GM21515 (cell line): ENCODE measurements at regions not wholly inside any gene's neighbourhood (a gene's known extent, or its start where the extent isn't known, plus 50 kb on each side); places are given as distances from the start of the nearest gene placed in this dataset.

Experiments used
- ATAC-seq: cut with Tn5 transposase; IDR thresholded peaks from one replicate; pipeline ENCODE4 v1.9.1; 2021; ENCODE audit not compliant: unreplicated experiment

DNA sequence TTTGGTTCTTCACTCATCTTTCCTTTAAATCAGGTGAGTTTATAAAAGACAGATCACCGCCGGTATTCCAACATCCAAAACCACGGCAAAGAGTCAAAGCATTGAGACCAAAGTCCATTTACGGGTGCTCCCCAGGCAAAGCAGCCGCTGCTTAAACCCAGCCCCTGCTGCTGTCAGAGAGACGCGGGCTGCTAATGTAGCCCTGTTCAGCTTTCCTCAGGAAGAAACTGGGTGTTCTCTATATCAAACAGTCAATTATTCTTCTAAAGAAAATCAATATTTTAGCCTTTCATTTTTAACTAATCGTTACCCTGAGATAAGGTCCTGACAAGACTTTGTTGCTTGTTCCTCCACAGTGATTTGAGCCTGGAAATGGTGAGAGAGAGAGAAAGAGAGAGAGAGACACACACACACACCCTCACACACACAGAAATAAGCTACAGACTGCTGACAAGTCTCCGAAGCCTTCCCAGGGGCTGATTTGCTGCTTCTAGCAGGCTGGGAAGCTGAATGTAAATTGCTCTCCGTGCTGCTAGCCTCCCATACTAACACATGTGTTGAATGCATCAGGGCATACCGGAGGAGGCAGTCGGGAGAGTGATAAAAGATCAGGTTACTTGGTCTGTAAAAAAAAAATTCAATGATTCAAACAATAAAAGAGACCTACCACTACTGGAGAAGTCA is 183.0 kb upstream of the ANK3 start:
- no peak for ATAC-seq

DNA sequence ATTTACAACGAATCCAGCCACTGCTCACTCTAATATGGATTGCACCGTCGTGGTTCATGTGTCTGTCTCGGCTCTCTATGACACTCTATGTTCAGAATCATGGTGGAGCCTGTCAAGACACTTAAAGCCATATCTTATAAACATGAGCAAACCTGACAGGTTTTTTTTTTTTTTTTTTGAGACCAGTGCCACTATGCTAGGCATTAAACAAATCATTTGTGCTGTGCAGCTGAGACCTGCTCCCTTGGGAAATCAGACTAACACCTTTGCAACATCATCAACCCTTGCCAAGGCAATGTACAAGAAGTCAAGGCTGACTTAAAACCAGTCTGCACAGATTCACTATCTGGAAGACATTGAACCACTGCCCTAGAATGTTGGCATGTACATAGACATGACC is 181.2 kb upstream of the ANK3 start:
- ATAC-seq = no peak

DNA sequence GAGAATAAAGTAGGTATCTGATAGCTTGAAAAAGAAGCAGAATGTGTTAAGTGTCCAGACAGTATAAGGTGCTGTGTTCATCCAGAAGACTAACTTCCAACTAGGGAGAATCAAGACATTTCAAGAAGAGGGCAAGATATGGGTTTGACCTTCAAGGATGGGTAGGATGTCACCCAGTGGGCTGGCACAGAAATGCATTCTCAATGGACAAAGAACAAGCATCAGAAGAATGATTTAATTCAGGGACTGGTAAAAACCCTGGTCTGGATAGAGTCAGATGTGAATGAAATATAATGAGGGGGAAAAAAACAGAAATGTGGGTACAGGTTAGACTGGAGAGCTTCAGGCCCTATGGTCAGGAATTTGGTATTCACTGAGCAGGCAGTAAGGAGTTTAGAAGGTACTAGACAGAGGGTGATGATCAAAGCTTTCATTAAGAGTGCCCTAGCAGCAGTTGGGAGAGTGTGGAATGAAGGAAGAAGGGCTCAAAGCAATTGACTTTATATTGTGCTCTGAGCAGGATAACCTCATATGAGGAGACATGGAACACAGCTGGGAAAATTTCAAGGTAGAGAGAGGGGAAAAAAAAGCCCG is 180.7 kb upstream of the ANK3 start:
- ATAC-seq = no peak

DNA sequence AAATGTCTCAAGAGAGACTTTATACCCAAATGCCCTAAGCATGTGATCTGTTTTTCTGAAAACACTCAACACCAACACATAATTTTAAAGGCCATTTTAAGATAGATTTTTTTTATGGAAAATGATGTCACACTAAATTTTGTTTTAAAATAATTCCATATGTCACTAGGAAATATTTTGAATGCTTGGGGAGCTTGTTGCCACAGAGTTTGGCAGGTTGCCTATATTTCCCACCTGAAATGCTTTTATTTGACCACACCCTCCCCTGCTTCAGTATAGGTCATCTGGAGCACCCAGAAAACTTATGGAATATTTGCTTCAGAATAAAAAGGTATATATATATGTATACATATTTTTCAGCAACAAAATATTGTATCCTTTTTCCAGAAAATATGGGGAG is 180.0 kb upstream of the ANK3 start:
- no peak for ATAC-seq

DNA sequence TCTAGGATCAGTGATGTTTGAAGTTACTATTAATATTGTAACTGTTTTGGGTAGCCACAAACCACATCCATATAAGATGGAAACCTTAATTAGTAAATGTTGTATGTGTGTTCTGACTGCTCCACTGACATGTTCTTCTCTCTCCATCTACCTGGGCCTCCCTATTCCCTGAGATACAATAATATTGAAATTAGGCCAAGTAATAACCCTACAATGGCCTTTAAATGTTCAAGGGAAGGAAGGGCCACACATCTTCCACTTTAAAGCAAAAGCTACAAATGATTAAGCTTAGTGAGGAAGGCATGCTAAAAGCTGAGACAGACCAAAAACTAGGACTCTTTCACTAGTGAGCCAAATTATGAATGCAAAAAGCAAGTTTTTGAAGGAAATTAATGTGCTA is 176.4 kb upstream of the ANK3 start:
- no peak for ATAC-seq

DNA sequence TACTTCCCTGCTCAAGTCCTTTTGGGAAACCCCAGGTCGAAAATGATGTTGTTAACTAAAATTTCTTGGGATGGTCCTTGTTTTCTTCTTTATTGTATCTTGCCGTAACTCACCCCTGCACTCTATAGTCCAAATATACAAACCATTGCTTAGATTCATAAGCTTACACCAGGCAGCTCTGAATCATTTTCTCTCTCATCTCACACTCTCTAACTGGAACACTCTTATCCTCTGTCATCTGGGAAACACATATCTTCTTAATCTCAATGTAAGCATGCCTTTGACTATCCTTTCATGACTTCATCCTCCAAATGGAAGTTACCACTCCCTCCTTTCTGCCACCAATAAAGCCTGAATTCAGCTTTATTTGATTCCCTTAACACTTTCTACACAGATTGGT is 175.8 kb upstream of the ANK3 start:
- no peak for ATAC-seq

DNA sequence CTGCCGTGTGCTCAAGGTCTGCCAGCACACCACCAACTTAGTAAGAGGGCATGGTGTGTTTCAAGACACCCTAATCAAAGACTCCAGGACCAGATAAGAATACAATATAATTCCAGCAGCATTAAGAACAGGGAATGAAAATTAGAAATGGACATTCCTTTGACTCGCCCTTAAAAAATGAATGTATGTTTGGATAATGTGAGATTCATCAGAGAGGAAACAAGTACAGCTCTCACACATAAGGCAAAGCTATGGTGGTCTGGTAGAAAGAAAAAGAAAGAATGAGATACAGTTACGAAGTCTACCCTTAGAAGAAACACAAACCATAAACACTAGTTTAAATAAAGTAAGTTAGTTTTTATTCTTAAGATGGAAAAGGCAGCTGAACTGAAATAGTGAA is 174.8 kb upstream of the ANK3 start:
- no peak for ATAC-seq

DNA sequence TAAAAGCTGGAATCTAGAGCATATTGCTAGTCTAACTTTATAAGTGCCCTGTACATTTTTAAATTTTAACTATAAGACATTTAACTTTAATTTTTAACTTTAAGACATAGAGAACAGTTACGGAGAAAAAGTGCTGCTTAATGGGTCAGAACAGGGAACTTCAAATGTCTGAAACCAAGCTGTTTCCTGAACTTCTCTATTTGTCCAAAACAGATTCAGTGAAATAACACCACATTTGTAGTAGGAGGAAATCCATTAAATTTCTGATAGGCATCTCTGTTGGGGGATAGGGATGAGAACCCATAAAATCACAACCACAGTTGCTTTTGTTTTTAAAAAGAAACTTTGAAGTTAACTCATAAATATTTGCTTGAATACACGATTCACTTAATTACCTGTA is 170.8 kb upstream of the ANK3 start:
- ATAC-seq = no peak

DNA sequence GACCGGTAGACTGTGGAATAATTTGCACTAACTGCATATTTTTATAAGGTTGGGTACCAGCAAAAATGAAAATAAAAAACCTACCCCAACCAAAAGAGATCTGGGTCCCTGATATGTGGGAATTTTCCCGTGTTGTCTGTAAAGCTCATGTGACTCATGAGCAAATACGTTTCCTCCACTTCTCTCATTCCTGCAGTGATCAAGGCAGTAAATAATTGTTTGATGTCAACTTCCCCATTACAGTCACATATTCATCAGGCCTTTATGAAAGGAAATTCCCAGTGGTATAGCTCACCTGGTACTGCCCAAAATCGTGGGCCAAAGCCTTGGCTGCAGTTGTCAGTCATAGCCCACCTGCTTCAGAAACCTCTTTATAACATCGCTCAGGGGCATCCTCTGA is 166.0 kb upstream of the ANK3 start:
- no peak for ATAC-seq

DNA sequence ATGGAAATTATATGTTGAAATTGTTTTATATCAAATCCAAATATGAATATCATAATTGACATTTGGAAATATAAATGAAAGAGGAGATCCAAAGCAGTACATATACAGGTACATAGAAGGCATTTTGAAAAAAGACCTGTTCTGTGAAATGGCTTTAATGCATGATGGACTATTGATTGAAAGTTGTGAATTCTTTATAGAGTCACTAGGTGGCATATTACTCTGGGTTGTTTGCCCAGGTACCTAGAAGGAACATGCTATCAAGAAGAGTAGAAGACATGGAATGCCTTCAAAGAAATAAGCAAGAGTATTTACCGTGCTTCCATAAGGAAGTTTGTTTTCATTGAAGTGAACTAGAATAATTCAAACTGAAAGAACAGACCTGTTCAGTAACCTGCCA is 160.0 kb upstream of the ANK3 start:
- no peak for ATAC-seq

DNA sequence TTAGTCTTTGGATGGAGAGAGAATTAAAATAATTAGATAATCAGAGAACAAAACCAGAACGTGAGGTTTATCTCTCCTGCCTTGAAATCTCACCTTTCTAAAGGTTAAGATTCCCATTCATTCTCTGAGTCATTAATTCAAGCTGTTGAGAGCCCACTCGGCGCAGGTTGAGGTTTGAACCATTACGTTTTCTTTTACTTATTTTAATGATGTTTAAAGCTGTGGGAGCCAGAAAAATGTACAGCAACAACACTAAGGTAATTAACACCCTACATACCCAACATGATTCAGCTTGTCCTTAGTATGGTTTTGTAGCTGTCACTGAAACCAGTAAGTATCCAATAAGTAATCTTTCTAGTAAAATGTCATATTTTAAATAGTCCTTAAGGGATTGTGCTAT is 153.0 kb upstream of the ANK3 start:
- ATAC-seq = no peak

DNA sequence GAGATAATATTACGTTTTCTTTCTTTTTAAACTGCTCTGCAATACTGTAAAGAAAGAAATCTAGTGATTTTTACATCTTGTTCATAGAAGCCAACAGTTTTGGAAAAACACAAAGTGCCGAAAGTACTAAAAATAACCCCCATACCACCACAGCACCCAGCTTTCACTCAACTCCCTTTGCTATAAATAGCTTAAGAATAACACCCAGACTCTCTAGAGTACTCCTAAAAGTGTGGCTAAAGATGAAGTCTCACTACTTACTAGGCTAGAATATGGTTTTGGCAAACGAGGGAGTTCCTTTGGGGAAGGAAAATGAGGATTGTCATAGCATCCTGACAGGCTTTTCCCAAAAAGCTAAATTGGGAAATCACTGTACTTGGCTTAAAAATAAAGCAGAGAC is 151.8 kb upstream of the ANK3 start:
- no peak for ATAC-seq

DNA sequence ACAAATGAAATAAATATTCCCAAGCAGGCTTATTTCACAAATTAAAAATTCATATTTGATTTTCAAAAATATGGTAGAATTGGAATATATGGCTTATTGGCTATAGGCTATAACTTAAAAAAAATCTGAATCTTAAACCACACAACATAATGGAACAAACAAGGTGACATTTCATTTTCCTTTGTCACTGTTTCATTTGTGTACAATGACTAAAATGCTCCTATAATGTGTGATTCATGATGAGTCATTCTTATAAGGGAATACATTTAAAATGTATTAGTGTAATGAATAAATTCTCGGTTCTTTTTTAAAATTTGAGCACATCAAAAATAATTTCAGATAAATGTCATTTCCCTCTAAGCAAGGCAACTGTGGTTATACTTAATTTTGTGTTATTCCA is 148.0 kb upstream of the ANK3 start:
- ATAC-seq = no peak

DNA sequence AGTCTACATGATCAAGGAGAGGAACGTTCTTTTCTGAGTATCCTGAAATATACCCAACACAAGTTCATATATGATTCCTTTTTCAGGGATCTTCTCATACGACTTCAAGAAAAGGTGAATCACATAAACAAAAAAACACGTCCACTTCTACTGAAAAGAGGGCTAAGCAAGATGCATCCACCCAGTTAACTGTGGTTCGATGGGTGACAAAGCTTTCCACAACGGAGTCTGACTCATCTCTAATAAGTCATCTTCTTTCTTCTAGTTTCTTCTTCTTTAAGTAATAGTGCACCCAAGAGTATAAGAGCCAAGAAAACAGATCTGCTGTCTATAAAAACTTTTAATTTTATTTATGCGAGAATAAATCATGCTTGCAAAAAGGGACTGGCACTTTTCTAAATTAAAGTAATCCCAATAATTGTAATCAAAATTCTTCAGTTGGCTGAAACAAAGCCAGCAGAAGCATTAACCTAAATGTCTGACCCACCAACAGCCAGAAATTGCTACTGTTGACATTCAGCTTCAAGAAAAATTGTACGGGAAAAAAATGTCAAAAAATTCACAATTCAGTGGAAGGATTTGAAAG is 146.9 kb upstream of the ANK3 start:
- no peak for ATAC-seq

DNA sequence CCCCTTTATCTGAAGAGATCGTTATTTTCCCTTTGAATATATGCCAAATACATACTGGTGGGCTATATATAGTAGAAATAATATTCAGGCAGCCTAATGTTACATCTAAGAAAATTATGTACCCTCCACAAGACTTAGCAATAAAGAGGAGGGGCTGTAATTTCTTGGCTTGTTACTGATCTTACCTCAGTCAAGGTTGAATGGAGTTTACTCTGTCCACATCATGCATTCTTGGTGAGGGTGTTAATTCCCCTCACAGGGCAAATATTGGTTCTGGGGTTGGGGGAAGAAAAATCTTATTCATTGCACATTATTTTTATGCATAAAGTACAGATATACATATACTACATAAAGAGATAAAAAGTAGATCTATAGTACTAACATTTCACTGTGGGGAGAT is 145.8 kb upstream of the ANK3 start:
- ATAC-seq = no peak

DNA sequence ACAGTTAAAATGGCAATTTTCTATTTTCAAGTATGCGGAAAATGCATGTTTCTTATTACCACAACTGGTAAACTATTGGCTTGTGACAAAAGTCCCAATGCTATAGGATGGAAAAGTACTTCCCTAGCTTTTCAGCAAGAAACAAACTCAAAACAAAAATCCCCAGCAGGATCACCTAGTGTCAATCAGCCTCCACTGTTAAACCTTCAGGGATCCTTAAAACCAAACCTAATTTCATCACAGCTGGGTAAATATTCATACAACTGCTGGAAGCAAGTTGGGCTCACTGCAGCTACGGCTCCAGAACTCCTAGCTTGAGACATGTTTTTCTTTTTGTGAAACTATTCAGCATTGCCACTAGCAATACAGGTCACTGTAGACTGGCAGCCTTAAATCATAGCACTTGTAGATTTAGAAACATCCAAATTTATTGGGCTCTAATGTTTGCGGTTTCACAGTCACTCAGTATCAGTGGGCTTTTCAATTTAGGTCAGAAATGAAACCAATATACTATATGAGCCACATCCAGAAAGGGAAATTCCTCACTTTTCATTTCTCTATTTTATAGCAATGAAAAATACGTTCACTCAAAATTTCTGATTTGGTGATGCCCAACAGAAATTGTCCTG is 145.2 kb upstream of the ANK3 start:
- ATAC-seq = no peak

DNA sequence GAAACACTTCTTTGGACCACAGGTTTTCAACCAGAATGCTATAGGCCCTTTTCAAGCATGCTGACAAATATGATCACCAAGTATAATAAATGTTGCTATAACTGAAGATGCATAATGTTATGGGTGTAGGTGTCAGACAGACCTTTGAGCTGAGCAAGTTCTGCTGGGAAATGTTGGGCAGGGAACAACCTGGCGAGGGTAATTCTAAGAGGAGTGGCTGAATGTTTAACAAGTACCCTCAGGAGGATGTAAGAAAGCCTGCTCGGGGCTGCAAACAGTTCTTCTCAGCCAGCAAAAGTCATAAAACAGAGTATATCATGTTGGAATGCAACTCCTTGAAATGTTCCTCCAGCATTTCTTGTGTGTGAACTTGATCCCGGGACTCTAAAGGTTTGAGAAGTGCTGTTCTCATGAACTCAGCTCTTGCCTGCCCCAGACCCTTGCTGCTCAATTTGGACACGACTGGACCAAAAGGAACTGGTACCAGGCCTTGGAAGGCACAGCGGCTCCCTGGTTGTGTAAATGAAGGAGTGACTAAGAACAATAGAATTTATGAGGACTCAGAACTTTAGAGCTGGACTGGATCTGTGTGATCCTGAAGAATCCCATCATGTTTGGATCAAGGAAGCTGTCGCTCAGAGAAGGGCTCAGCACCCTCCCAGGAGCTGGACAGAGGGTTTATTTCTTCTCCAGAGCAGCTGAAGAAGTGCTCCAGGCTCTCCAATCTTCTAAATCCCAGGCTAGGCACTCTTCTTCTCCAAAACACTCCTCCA is 143.2 kb upstream of the ANK3 start:
- ATAC-seq = no peak

DNA sequence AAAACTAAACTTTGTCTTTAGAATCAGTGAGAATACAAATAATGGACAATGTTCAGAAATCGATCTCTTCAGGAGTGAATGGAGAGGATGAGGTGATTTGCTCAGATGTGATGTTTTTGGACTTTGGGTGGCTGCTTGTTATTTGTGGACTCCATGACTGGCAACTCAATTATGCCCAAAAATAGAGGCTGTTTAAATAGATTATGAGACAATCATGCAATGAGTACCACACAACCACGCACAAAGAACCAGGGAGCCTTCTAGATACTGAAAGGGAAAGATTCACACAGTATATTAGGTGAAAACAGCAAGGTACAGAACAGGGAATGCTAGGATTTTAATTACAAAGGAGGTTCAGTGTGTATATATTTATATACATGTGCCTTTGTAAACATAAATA is 141.3 kb upstream of the ANK3 start:
- no peak for ATAC-seq

DNA sequence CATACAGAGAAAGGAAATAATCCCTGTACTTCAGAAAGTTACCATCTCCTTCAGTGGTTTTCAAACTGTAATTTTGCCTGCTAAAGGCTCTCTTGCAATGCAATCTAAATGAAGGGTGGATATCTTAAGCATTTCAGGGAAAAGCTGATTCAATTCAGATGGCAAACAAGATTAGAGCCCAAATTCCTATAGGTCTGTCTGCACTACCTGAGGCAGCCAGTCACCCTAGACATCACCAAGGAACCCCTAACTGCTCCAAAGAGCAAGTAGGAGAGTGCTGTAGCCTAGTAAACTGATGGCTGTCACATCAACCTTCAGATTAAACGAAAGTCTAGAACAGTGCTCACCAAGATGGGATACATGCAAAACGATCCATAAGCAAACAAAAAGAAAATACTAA is 138.0 kb upstream of the ANK3 start:
- ATAC-seq = no peak

DNA sequence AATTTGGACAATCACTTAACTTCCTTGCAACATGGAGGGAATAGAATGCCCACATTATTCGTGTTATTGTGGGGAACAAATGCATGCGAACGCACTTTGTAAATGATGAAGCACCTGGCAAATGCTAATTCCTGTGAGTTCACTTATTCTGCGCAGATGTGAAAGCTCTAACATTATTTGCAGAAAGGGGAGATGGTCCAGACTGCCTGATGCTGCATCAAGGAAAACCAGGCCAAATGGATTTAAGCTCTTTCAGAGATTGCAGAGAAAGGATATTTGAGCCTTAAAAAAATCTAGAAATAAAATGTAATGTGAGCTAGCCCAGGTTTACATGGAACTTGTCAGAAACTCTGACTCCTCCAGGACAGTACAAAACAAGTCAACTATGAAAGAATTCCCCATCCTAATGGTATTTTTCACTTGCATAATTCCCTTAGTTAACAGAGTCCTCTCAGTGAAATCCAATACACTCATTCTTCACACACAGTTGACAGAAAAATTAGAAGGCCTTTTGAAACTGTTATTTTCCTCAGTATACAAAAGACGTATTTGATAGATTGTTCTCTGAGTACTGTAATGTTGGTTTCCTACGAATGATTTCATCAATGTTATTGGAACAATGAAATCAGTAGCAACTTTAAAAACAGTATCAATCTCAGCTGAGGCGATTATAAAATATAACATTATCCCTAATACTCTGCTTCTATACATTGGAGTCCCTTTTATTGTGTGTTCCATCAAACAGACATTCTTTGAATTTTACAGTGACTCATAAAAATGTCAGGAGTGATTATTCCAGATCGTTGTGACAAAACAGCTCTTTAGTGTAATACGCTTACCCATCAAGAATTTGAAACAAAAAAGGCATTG is 136.3 kb upstream of the ANK3 start:
- ATAC-seq = no peak

DNA sequence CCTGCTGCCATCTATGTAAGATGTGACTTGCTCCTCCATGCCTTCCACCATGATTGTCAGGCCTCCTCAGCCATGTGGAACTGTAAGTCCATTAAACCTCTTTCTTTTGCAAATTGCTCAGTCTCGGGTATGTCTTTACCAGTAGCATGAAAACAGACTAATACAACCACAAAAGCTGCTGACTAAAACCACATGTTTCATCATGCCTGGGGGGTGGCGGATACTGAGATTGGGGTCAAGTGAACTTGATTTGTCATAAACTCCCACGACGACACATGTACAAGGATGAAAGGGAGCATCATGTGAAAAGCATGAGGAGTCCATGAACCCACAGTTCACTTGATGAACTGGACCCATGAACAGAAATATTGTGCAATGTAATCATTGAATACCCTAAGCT is 134.9 kb upstream of the ANK3 start:
- ATAC-seq = no peak
